GM18520 (cell line): ENCODE measurements at regions not wholly inside any gene's neighbourhood (a gene's known extent, or its start where the extent isn't known, plus 50 kb on each side); places are given as distances from the start of the nearest gene placed in this dataset.

ENCODE experiments used
- ATAC-seq: cut with Tn5 transposase; IDR thresholded peaks from one replicate; pipeline ENCODE4 v1.9.1; 2021; ENCODE audit not compliant: unreplicated experiment

GRCh38 chr15:38072348-38073177, 138.1 kb downstream of the TMCO5A start:
- peak; percentile 36 for ATAC-seq

- no peak for ATAC-seq
Observed at GRCh38 chr15:38073178-38073946, 138.9 kb downstream of the TMCO5A start.

- no peak for ATAC-seq
Observed at GRCh38 chr15:38074029-38074428, 139.6 kb downstream of the TMCO5A start.

GRCh38 chr15:38075466-38075865, 141.0 kb downstream of the TMCO5A start:
- no peak for ATAC-seq

GRCh38 chr15:38076786-38077185, 142.3 kb downstream of the TMCO5A start:
- ATAC-seq: no peak

- no peak for ATAC-seq
Observed at GRCh38 chr15:38079236-38079635, 144.8 kb downstream of the TMCO5A start.

GRCh38 chr15:38080651-38081275, 146.3 kb downstream of the TMCO5A start:
- no peak for ATAC-seq

GRCh38 chr15:38084289-38084688, 149.8 kb downstream of the TMCO5A start:
- ATAC-seq: peak; percentile 72

- peak; percentile 60 for ATAC-seq
Observed at GRCh38 chr15:38085114-38085513, 150.7 kb downstream of the TMCO5A start.

- peak; percentile 30 for ATAC-seq
Observed at GRCh38 chr15:38085931-38086568, 151.6 kb downstream of the TMCO5A start.

GRCh38 chr15:38086611-38087010, 152.2 kb downstream of the TMCO5A start:
- ATAC-seq: no peak

GRCh38 chr15:38088971-38089370, 154.5 kb downstream of the TMCO5A start:
- ATAC-seq: no peak

- no peak for ATAC-seq
Observed at GRCh38 chr15:38090223-38090622, 155.8 kb downstream of the TMCO5A start.

- ATAC-seq: no peak
Observed at GRCh38 chr15:38090678-38091077, 156.2 kb downstream of the TMCO5A start.

- no peak for ATAC-seq
Observed at GRCh38 chr15:38091078-38091645, 156.7 kb downstream of the TMCO5A start.

- no peak for ATAC-seq
Observed at GRCh38 chr15:38093931-38094330, 158.7 kb upstream of the SPRED1 start.

- no peak for ATAC-seq
Observed at GRCh38 chr15:38102972-38103371, 149.7 kb upstream of the SPRED1 start.

- no peak for ATAC-seq
Observed at GRCh38 chr15:38103564-38103963, 149.1 kb upstream of the SPRED1 start.

- no peak for ATAC-seq
Observed at GRCh38 chr15:38111070-38111469, 141.6 kb upstream of the SPRED1 start.

GRCh38 chr15:38112406-38112805, 140.2 kb upstream of the SPRED1 start:
- ATAC-seq: no peak

GRCh38 chr15:38115121-38115520, 137.5 kb upstream of the SPRED1 start:
- ATAC-seq: no peak
